SK-N-SH treated with all-trans-retinoic acid at 6 μM for 48 hours (cell line): ENCODE measurements at regions not wholly inside any gene's neighbourhood (a gene's known extent, or its start where the extent isn't known, plus 50 kb on each side); places are given as distances from the start of the nearest gene placed in this dataset.

Source experiments
- ATAC-seq: fragments of 200-7000 bp; cut with Tn5 transposase; 3 replicates; pipeline ENCODE4 v1.9.1; 2020; ENCODE audit warnings: mild to moderate bottlenecking, moderate library complexity
- ARNTL ChIP-seq: fragments of 450-650 bp; formaldehyde crosslinking; IDR thresholded peaks from 2 replicates; pipeline ENCODE4 v1.5.0; 2020; ENCODE audit warnings: low read depth, mild to moderate bottlenecking, moderate library complexity, borderline replicate concordance
- CSDC2 ChIP-seq: fragments of 250-450 bp; sonication (Bioruptor Pico); IDR thresholded peaks from 2 replicates; pipeline ENCODE4 v1.5.0; 2020; ENCODE audit warnings: mild to moderate bottlenecking, moderate library complexity
- ESRRG ChIP-seq: fragments of 250-450 bp; sonication (Bioruptor Pico); IDR thresholded peaks from 2 replicates; pipeline ENCODE4 v1.6.1; 2021; ENCODE audit warnings: mild to moderate bottlenecking
- ISL1 ChIP-seq: fragments of 250-450 bp; sonication (Bioruptor Pico); IDR thresholded peaks from 2 replicates; pipeline ENCODE4 v2.1.2; 2022; ENCODE audit warnings: mild to moderate bottlenecking, moderate library complexity
- OSR1 ChIP-seq: fragments of 250-450 bp; sonication (Bioruptor Pico); IDR thresholded peaks from 2 replicates; pipeline ENCODE4 v1.8.0; 2022; ENCODE audit warnings: moderate library complexity, mild to moderate bottlenecking, inconsistent platforms
- PPARA ChIP-seq: fragments of 250-450 bp; sonication (Bioruptor Pico); IDR thresholded peaks from 2 replicates; pipeline ENCODE4 v1.5.0; 2020; ENCODE audit warnings: mild to moderate bottlenecking, borderline replicate concordance
- RARB ChIP-seq: fragments of 250-450 bp; sonication (Bioruptor Pico); IDR thresholded peaks from 2 replicates; pipeline ENCODE4 v1.8.0; 2021; ENCODE audit warnings: mild to moderate bottlenecking, moderate library complexity
- SNAI2 ChIP-seq: fragments of 250-450 bp; sonication (Bioruptor Pico); IDR thresholded peaks from 2 replicates; pipeline ENCODE4 v1.5.0; 2020; ENCODE audit warnings: mild to moderate bottlenecking, moderate library complexity
- TCF4 ChIP-seq: fragments of 250-450 bp; sonication (Bioruptor Pico); IDR thresholded peaks from 2 replicates; pipeline ENCODE4 v1.8.0; 2021; ENCODE audit warnings: mild to moderate bottlenecking, moderate library complexity, borderline replicate concordance
- TOX ChIP-seq: fragments of 250-450 bp; sonication (Bioruptor Pico); IDR thresholded peaks from 2 replicates; pipeline ENCODE4 v1.8.0; 2021; ENCODE audit warnings: mild to moderate bottlenecking, moderate library complexity, borderline replicate concordance
- ZC3H10 ChIP-seq: fragments of 250-450 bp; sonication (Bioruptor Pico); IDR thresholded peaks from 2 replicates; pipeline ENCODE4 v1.5.1; 2021; ENCODE audit warnings: mild to moderate bottlenecking, moderate library complexity
- ZFP3 ChIP-seq: fragments of 250-450 bp; sonication (Bioruptor Pico); IDR thresholded peaks from 2 replicates; pipeline ENCODE4 v1.5.0; 2020; ENCODE audit warnings: mild to moderate bottlenecking, moderate library complexity
- ZFP30 ChIP-seq: fragments of 450-650 bp; formaldehyde crosslinking; IDR thresholded peaks from 2 replicates; pipeline ENCODE4 v1.5.0; 2022; ENCODE audit warnings: mild to moderate bottlenecking, moderate library complexity
- ZNF565 ChIP-seq: fragments of 450-650 bp; formaldehyde crosslinking; conservative IDR thresholded peaks from 2 replicates; pipeline ENCODE4 v1.5.0; 2020; ENCODE audit warnings: low read depth, mild to moderate bottlenecking, moderate library complexity
- ZNF70 ChIP-seq: fragments of 450-650 bp; formaldehyde crosslinking; IDR thresholded peaks from 2 replicates; pipeline ENCODE4 v1.5.0; 2020; ENCODE audit warnings: mild to moderate bottlenecking, moderate library complexity
- ZNF8 ChIP-seq: fragments of 450-650 bp; formaldehyde crosslinking; IDR thresholded peaks from 2 replicates; pipeline ENCODE4 v1.5.0; 2020; ENCODE audit warnings: mild to moderate bottlenecking, moderate library complexity
- TF ChIP-seq, protein P1 (sequence below): fragments of 250-450 bp; sonication (Bioruptor Pico); IDR thresholded peaks from 2 replicates; pipeline ENCODE4 v1.5.1; 2020; ENCODE audit warnings: low read depth, mild to moderate bottlenecking, moderate library complexity
- TF ChIP-seq, protein P2 (sequence below): fragments of 250-450 bp; sonication (Bioruptor Pico); IDR thresholded peaks from 2 replicates; pipeline ENCODE4 v1.5.0; 2020; ENCODE audit warnings: mild to moderate bottlenecking, moderate library complexity
- TF ChIP-seq, protein P3 (sequence below): fragments of 250-450 bp; sonication (Bioruptor Pico); IDR thresholded peaks from 2 replicates; pipeline ENCODE4 v1.8.0; 2021; ENCODE audit warnings: low read depth, mild to moderate bottlenecking, moderate library complexity, borderline replicate concordance
- TF ChIP-seq, protein P4 (sequence below): fragments of 250-450 bp; sonication (Bioruptor Pico); IDR thresholded peaks from 2 replicates; pipeline ENCODE4 v1.8.0; 2020; ENCODE audit warnings: mild to moderate bottlenecking, moderate library complexity, borderline replicate concordance
- TF ChIP-seq, protein P5 (sequence below): fragments of 250-450 bp; sonication (Bioruptor Pico); IDR thresholded peaks from 2 replicates; pipeline ENCODE4 v1.5.1; 2021; ENCODE audit warnings: mild to moderate bottlenecking, moderate library complexity

- TF ChIP-seq ZNF565 (no peak), TCF4 (no peak), OSR1 (no peak), SNAI2 (CRISPR knock-in tag) (no peak), ZNF8 (no peak), ZFP30 (CRISPR knock-in tag) (no peak), ZNF70 (CRISPR knock-in tag) (no peak), ZFP3 (CRISPR knock-in tag) (no peak), ISL1 (no peak), PPARA (CRISPR knock-in tag) (no peak)
- TF ChIP-seq, protein P1, sequence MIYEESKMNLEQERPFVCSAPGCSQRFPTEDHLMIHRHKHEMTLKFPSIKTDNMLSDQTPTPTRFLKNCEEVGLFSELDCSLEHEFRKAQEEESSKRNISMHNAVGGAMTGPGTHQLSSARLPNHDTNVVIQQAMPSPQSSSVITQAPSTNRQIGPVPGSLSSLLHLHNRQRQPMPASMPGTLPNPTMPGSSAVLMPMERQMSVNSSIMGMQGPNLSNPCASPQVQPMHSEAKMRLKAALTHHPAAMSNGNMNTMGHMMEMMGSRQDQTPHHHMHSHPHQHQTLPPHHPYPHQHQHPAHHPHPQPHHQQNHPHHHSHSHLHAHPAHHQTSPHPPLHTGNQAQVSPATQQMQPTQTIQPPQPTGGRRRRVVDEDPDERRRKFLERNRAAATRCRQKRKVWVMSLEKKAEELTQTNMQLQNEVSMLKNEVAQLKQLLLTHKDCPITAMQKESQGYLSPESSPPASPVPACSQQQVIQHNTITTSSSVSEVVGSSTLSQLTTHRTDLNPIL (CRISPR knock-in tag) = no peak
Measured at GRCh38 chr12:87116780-87117179, 860.6 kb upstream of the MGAT4C start (continued).

DNA sequence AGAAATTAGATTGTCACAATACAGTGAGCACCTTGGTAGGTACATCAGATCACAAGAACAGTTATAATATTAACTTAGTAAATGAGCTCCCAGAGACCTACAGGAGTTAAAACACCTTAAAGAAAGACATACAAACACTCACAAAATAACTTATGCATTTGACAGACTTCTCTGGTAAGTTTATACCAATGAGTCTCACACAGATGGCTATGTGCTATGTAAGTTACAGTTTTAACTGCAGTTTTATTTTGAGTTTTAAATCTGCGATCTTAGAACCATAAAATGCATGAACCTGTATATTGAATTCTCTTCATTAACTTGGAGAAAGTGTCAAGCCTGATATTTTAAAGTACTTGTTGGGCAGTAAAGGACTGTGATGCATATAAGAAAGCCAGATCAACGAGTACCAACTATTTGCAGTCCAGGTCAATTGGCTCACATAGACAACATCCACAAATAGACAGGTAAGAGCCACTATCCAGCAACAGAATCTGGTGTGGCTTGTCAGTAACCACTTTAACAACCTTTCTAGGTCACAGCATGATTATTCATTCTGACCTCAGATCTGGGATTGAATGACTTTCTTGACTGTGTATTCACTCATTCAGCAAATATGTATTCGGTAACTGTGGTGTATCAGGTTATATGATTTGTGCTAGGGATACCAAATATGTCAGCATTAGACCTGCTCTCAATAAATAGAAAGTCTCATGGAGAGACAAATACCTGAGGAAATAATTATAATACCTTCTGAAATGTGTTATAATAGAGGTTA lies 856.6 kb upstream of the MGAT4C start:
- ATAC-seq = peak; percentile 52; the same call in 2 of the 3 replicates
- TF ChIP-seq ZFP30 (CRISPR knock-in tag) (no peak), CSDC2 (CRISPR knock-in tag) (no peak), ARNTL (CRISPR knock-in tag) (no peak), TOX (CRISPR knock-in tag) (no peak), ZFP3 (CRISPR knock-in tag) (no peak), ESRRG (no peak), OSR1 (no peak), ZNF8 (no peak), TCF4 (no peak), ISL1 (no peak), PPARA (CRISPR knock-in tag) (no peak), SNAI2 (CRISPR knock-in tag) (no peak), ZC3H10 (CRISPR knock-in tag) (no peak), ZNF565 (no peak), RARB (no peak)
- TF ChIP-seq, protein P2, sequence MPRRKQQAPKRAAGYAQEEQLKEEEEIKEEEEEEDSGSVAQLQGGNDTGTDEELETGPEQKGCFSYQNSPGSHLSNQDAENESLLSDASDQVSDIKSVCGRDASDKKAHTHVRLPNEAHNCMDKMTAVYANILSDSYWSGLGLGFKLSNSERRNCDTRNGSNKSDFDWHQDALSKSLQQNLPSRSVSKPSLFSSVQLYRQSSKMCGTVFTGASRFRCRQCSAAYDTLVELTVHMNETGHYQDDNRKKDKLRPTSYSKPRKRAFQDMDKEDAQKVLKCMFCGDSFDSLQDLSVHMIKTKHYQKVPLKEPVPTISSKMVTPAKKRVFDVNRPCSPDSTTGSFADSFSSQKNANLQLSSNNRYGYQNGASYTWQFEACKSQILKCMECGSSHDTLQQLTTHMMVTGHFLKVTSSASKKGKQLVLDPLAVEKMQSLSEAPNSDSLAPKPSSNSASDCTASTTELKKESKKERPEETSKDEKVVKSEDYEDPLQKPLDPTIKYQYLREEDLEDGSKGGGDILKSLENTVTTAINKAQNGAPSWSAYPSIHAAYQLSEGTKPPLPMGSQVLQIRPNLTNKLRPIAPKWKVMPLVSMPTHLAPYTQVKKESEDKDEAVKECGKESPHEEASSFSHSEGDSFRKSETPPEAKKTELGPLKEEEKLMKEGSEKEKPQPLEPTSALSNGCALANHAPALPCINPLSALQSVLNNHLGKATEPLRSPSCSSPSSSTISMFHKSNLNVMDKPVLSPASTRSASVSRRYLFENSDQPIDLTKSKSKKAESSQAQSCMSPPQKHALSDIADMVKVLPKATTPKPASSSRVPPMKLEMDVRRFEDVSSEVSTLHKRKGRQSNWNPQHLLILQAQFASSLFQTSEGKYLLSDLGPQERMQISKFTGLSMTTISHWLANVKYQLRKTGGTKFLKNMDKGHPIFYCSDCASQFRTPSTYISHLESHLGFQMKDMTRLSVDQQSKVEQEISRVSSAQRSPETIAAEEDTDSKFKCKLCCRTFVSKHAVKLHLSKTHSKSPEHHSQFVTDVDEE = no peak
- TF ChIP-seq, protein P3, sequence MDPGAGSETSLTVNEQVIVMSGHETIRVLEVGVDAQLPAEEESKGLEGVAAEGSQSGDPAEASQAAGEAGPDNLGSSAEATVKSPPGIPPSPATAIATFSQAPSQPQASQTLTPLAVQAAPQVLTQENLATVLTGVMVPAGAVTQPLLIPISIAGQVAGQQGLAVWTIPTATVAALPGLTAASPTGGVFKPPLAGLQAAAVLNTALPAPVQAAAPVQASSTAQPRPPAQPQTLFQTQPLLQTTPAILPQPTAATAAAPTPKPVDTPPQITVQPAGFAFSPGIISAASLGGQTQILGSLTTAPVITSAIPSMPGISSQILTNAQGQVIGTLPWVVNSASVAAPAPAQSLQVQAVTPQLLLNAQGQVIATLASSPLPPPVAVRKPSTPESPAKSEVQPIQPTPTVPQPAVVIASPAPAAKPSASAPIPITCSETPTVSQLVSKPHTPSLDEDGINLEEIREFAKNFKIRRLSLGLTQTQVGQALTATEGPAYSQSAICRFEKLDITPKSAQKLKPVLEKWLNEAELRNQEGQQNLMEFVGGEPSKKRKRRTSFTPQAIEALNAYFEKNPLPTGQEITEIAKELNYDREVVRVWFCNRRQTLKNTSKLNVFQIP (CRISPR knock-in tag) = no peak
- TF ChIP-seq, protein P4, sequence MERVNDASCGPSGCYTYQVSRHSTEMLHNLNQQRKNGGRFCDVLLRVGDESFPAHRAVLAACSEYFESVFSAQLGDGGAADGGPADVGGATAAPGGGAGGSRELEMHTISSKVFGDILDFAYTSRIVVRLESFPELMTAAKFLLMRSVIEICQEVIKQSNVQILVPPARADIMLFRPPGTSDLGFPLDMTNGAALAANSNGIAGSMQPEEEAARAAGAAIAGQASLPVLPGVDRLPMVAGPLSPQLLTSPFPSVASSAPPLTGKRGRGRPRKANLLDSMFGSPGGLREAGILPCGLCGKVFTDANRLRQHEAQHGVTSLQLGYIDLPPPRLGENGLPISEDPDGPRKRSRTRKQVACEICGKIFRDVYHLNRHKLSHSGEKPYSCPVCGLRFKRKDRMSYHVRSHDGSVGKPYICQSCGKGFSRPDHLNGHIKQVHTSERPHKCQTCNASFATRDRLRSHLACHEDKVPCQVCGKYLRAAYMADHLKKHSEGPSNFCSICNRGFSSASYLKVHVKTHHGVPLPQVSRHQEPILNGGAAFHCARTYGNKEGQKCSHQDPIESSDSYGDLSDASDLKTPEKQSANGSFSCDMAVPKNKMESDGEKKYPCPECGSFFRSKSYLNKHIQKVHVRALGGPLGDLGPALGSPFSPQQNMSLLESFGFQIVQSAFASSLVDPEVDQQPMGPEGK = no peak
- TF ChIP-seq, protein P5, sequence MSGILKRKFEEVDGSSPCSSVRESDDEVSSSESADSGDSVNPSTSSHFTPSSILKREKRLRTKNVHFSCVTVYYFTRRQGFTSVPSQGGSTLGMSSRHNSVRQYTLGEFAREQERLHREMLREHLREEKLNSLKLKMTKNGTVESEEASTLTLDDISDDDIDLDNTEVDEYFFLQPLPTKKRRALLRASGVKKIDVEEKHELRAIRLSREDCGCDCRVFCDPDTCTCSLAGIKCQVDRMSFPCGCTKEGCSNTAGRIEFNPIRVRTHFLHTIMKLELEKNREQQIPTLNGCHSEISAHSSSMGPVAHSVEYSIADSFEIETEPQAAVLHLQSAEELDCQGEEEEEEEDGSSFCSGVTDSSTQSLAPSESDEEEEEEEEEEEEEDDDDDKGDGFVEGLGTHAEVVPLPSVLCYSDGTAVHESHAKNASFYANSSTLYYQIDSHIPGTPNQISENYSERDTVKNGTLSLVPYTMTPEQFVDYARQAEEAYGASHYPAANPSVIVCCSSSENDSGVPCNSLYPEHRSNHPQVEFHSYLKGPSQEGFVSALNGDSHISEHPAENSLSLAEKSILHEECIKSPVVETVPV (CRISPR knock-in tag) = no peak
- TF ChIP-seq, protein P1 (CRISPR knock-in tag) = no peak
